ENCODE measurements at regions not wholly inside any gene's neighbourhood (a gene's known extent, or its start where the extent isn't known, plus 50 kb on each side); places are given as distances from the start of the nearest gene placed in this dataset.

DNA sequence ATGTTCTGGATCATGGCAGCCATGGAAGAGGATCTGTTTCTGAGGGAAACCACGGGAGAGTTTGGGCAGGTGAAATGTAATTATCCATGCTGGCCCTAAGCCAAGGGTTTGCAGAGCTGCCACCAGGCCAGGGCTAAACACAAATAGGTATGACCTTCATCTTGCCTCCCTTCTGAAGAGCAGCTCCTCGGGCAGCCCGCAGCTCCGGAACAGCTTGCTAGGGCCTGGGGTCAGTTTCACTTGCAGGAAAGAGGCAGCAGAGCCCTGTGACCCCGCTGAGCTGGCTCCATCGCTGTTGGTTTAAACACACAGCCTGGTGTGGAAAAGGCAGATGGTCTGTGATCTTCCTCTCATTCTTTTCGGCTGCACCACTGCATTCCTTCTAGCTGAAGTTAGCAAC, 141.4 kb downstream of the TMEM38B start:
- Histone ChIP-seq H3K27ac (ENCODE audit: low read depth, low read length, poor library complexity, severe bottlenecking) (no peak overlapping the region), H3K9me2 (ENCODE audit: insufficient read depth, low read length) (no peaks in the 10 kb centered on the region), H2AFZ (ENCODE audit: low read length) (no peak overlapping the region), H3K9me3 (ENCODE audit: low read length) (no peaks in the 10 kb centered on the region), H3K79me2 (ENCODE audit: insufficient read depth, low read depth, low read length) (no peaks in the 10 kb centered on the region), H4K20me1 (ENCODE audit: insufficient read depth, low read length) (no peaks in the 10 kb centered on the region), H3K4me2 (ENCODE audit: low read length) (no peak overlapping the region), H3K4me1 (ENCODE audit: insufficient read depth, low read length, poor library complexity, severe bottlenecking) (no peaks in the 10 kb centered on the region), H3K36me3 (ENCODE audit: insufficient read depth, low read length) (no peaks in the 10 kb centered on the region), H3K4me3 (ENCODE audit: low read depth, low read length, poor library complexity, severe bottlenecking) (no peak overlapping the region)
- TF ChIP-seq, protein P1, sequence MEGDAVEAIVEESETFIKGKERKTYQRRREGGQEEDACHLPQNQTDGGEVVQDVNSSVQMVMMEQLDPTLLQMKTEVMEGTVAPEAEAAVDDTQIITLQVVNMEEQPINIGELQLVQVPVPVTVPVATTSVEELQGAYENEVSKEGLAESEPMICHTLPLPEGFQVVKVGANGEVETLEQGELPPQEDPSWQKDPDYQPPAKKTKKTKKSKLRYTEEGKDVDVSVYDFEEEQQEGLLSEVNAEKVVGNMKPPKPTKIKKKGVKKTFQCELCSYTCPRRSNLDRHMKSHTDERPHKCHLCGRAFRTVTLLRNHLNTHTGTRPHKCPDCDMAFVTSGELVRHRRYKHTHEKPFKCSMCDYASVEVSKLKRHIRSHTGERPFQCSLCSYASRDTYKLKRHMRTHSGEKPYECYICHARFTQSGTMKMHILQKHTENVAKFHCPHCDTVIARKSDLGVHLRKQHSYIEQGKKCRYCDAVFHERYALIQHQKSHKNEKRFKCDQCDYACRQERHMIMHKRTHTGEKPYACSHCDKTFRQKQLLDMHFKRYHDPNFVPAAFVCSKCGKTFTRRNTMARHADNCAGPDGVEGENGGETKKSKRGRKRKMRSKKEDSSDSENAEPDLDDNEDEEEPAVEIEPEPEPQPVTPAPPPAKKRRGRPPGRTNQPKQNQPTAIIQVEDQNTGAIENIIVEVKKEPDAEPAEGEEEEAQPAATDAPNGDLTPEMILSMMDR (conservative IDR thresholded peaks at IDR 0.05; ENCODE audit: low read length): no peak
- no peak for TF ChIP-seq EZH2phosphoT487 (IDR thresholded peaks at IDR 0.05; ENCODE audit: borderline replicate concordance, low read depth, low read length)
- BruUV-seq (replicated peaks): no TSS peak
- POLR2A ChIA-PET: no interaction called here
- CTCF ChIA-PET (ENCODE audit: unreplicated experiment): no interaction called here
- intact Hi-C loops (cut with micrococcal nuclease; ENCODE audit: unreplicated experiment): no loop called here
- no peak for DNase-seq (ENCODE audit: low spot score)

DNA sequence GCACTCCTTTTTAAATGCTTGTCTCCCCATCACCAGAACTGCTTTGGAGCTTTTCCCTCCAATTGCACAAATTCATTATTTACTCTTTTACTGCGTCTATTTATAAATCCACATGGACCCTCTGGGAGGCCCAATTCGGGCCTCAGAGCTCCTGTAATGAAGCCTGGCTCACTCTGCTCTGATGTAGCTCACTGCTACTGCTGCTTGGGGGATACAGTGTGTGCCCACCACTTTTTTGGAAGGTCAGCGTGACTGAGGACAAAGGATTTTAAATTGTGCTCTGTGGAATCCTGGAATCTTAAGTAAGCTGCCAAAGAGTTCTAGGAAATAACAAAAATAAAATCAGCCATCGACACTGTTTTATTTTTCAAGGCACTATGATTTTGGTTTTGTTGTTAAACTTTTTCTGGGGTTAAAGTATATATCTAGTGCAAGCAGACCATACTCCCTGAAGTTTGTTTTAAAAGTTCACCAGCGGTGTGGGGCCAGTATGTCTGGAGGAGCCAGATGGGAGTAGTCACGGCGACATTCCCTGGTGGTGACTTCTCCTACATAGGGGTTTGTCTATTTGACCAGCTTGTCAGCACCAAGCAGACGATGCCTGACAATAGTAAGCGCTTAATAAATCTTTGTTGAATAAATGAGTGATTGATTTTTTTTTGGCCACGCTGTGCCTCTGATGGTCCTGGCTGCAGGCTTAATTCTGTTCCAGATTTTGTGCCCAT, 142.8 kb downstream of the TMEM38B start:
- Histone ChIP-seq H3K9me3 (ENCODE audit: low read length) (no peaks in the 10 kb centered on the region), H3K27ac (ENCODE audit: low read depth, low read length, poor library complexity, severe bottlenecking) (no peak overlapping the region), H3K4me1 (ENCODE audit: insufficient read depth, low read length, poor library complexity, severe bottlenecking) (no peaks in the 10 kb centered on the region), H3K79me2 (ENCODE audit: insufficient read depth, low read depth, low read length) (no peaks in the 10 kb centered on the region), H3K36me3 (ENCODE audit: insufficient read depth, low read length) (no peaks in the 10 kb centered on the region), H4K20me1 (ENCODE audit: insufficient read depth, low read length) (no peaks in the 10 kb centered on the region), H3K4me2 (ENCODE audit: low read length) (no peak overlapping the region), H3K9me2 (ENCODE audit: insufficient read depth, low read length) (no peaks in the 10 kb centered on the region), H3K4me3 (ENCODE audit: low read depth, low read length, poor library complexity, severe bottlenecking) (no peak overlapping the region), H2AFZ (ENCODE audit: low read length) (no peak overlapping the region)
- no peak for TF ChIP-seq EZH2phosphoT487 (IDR thresholded peaks at IDR 0.05; ENCODE audit: borderline replicate concordance, low read depth, low read length)
- TF ChIP-seq, protein P1 (conservative IDR thresholded peaks at IDR 0.05; ENCODE audit: low read length): no peak
- BruUV-seq (replicated peaks): no TSS peak
- intact Hi-C loops (cut with micrococcal nuclease; ENCODE audit: unreplicated experiment): no loop called here
- ChIA-PET POLR2A (no interaction called here), CTCF (ENCODE audit: unreplicated experiment) (no interaction called here)
- no peak for DNase-seq (ENCODE audit: low spot score)

DNA sequence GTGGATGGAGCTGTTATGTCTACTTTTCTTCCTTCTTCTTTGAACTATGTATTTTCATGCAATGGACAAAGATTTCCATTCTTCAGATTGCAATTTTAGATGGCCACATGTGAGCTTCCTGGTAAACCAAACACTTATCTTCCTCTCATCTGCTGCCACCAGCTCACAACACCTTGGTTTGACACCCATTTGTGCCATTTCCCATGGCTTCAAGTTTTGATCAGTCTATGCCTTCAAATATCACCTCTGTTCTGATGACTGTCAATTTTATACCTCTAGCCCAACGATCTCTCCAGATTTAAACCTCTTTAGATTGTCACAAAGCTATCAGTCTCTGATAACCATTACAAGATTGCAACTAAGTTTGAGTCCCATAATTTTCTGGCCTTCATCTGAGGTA, 147.2 kb downstream of the TMEM38B start:
- Histone ChIP-seq H3K36me3 (ENCODE audit: insufficient read depth, low read length) (no peaks in the 10 kb centered on the region), H4K20me1 (ENCODE audit: insufficient read depth, low read length) (no peaks in the 10 kb centered on the region), H2AFZ (ENCODE audit: low read length) (no peak overlapping the region), H3K4me2 (ENCODE audit: low read length) (no peak overlapping the region), H3K4me3 (ENCODE audit: low read depth, low read length, poor library complexity, severe bottlenecking) (no peak overlapping the region), H3K9me3 (ENCODE audit: low read length) (no peaks in the 10 kb centered on the region), H3K79me2 (ENCODE audit: insufficient read depth, low read depth, low read length) (no peaks in the 10 kb centered on the region), H3K4me1 (ENCODE audit: insufficient read depth, low read length, poor library complexity, severe bottlenecking) (no peaks in the 10 kb centered on the region), H3K27ac (ENCODE audit: low read depth, low read length, poor library complexity, severe bottlenecking) (no peak overlapping the region), H3K9me2 (ENCODE audit: insufficient read depth, low read length) (no peaks in the 10 kb centered on the region)
- intact Hi-C loops (cut with micrococcal nuclease; ENCODE audit: unreplicated experiment): loop anchor here (5.0 kb wide), 1 partner anchor 41 kb away; no protein-coding TSS in a partner anchor
- TF ChIP-seq EZH2phosphoT487 (IDR thresholded peaks at IDR 0.05; ENCODE audit: borderline replicate concordance, low read depth, low read length): no peak
- TF ChIP-seq, protein P1 (conservative IDR thresholded peaks at IDR 0.05; ENCODE audit: low read length): no peak
- no peak for DNase-seq (ENCODE audit: low spot score)
- ChIA-PET POLR2A (interaction anchor here (0.9 to 1.1 kb wide), 2 partner anchors 38 to 42 kb away, joined by 3 read pairs; no protein-coding TSS in a partner anchor), CTCF (ENCODE audit: unreplicated experiment) (no interaction called here)
- no TSS peak for BruUV-seq (replicated peaks)
